Adipocyte (in vitro differentiated cells): ENCODE measurements at regions not wholly inside any gene's neighbourhood (a gene's known extent, or its start where the extent isn't known, plus 50 kb on each side); places are given as distances from the start of the nearest gene placed in this dataset.
A peak's percentile ranks its signal among the peaks of the same experiment; 100 is the strongest.

Experiments
- DNase-seq: peaks from one replicate; pipeline ENCODE4 v3.0.0-alpha.2; 2015; ENCODE audit warnings: low read depth
- H3K27me3 ChIP-seq: replicated peaks from 2 replicates; pipeline ENCODE4 v1.7.0; 2013; ENCODE audit warnings: mild to moderate bottlenecking, low read length, moderate library complexity; ENCODE audit not compliant: control insufficient read depth, insufficient read depth
- H3K36me3 ChIP-seq: 2 replicates; pipeline ENCODE4 v1.7.0; 2013; ENCODE audit warnings: low read length, mild to moderate bottlenecking, moderate library complexity; ENCODE audit not compliant: control insufficient read depth, insufficient read depth, severe bottlenecking
- H3K4me1 ChIP-seq: 2 replicates; pipeline ENCODE4 v1.7.0; 2013; ENCODE audit warnings: mild to moderate bottlenecking, low read length, moderate library complexity; ENCODE audit not compliant: control insufficient read depth, insufficient read depth
- H3K4me3 ChIP-seq: 2 replicates; pipeline ENCODE4 v1.7.0; 2013; ENCODE audit warnings: mild to moderate bottlenecking, low read length, moderate library complexity
- H3K9ac ChIP-seq: 2 replicates; pipeline ENCODE4 v1.7.0; 2013; ENCODE audit warnings: mild to moderate bottlenecking, low read length, moderate library complexity
- H3K9me3 ChIP-seq: 2 replicates; pipeline ENCODE4 v1.7.0; 2013; ENCODE audit warnings: mild to moderate bottlenecking, low read length, moderate library complexity; ENCODE audit not compliant: control insufficient read depth

GRCh38 chr5:67518227-67518626 is 321.6 kb upstream of the CD180 start:
- Histone ChIP-seq H3K4me1 (peaks cover 13% of the 10 kb centered on the region), H3K9me3 (no peaks in the 10 kb centered on the region), H3K4me3 (no peak overlapping the region), H3K9ac (no peak overlapping the region), H3K36me3 (no peaks in the 10 kb centered on the region), H3K27me3 (no peaks in the 10 kb centered on the region)
- no peak for DNase-seq

- no peaks in the 10 kb centered on the region for H3K27me3 ChIP-seq
- peak overlapping the region; percentile 1 for H3K4me3 ChIP-seq
- DNase-seq: peak; percentile 68
- peak overlapping the region; percentile 55 for H3K9ac ChIP-seq
- H3K36me3 ChIP-seq: no peaks in the 10 kb centered on the region
- peaks cover 13% of the 10 kb centered on the region for H3K4me1 ChIP-seq
- H3K9me3 ChIP-seq: no peaks in the 10 kb centered on the region
These were observed 320.5 kb upstream of the CD180 start for GRCh38 chr5:67516948-67517565.

GRCh38 chr5:67515762-67516161 is 319.2 kb upstream of the CD180 start:
- no peaks in the 10 kb centered on the region for H3K27me3 ChIP-seq
- DNase-seq: no peak
- peaks cover 13% of the 10 kb centered on the region for H3K4me1 ChIP-seq
- H3K9ac ChIP-seq: no peak overlapping the region
- no peaks in the 10 kb centered on the region for H3K9me3 ChIP-seq
- no peaks in the 10 kb centered on the region for H3K36me3 ChIP-seq
- no peak overlapping the region for H3K4me3 ChIP-seq

- H3K4me3 ChIP-seq: no peak overlapping the region
- no peak overlapping the region for H3K9ac ChIP-seq
- no peaks in the 10 kb centered on the region for H3K9me3 ChIP-seq
- no peak for DNase-seq
- H3K36me3 ChIP-seq: no peaks in the 10 kb centered on the region
- H3K4me1 ChIP-seq: peaks cover 13% of the 10 kb centered on the region
- H3K27me3 ChIP-seq: no peaks in the 10 kb centered on the region
These were observed 318.6 kb upstream of the CD180 start for GRCh38 chr5:67515020-67515689.

- no peak overlapping the region for H3K9ac ChIP-seq
- H3K27me3 ChIP-seq: no peaks in the 10 kb centered on the region
- no peaks in the 10 kb centered on the region for H3K36me3 ChIP-seq
- H3K4me3 ChIP-seq: no peak overlapping the region
- no peaks in the 10 kb centered on the region for H3K9me3 ChIP-seq
- DNase-seq: no peak
- H3K4me1 ChIP-seq: peaks cover 13% of the 10 kb centered on the region
These were observed 316.2 kb upstream of the CD180 start for GRCh38 chr5:67512758-67513157.

GRCh38 chr5:67511911-67512310 is 315.3 kb upstream of the CD180 start:
- no peak overlapping the region for H3K4me3 ChIP-seq
- no peak overlapping the region for H3K9ac ChIP-seq
- no peaks in the 10 kb centered on the region for H3K27me3 ChIP-seq
- no peaks in the 10 kb centered on the region for H3K36me3 ChIP-seq
- H3K9me3 ChIP-seq: no peaks in the 10 kb centered on the region
- DNase-seq: no peak
- H3K4me1 ChIP-seq: peaks cover 7% of the 10 kb centered on the region

- Histone ChIP-seq H3K4me1 (no peaks in the 10 kb centered on the region), H3K4me3 (no peak overlapping the region), H3K9ac (no peak overlapping the region), H3K9me3 (no peaks in the 10 kb centered on the region), H3K36me3 (no peaks in the 10 kb centered on the region), H3K27me3 (no peaks in the 10 kb centered on the region)
- no peak for DNase-seq
These were observed 313.6 kb upstream of the CD180 start for GRCh38 chr5:67510204-67510603.

- Histone ChIP-seq H3K27me3 (no peaks in the 10 kb centered on the region), H3K4me1 (no peaks in the 10 kb centered on the region), H3K9me3 (no peaks in the 10 kb centered on the region), H3K4me3 (no peak overlapping the region), H3K36me3 (no peaks in the 10 kb centered on the region), H3K9ac (no peak overlapping the region)
- no peak for DNase-seq
These were observed 313.0 kb upstream of the CD180 start for GRCh38 chr5:67509402-67510186.

- Histone ChIP-seq H3K27me3 (no peaks in the 10 kb centered on the region), H3K4me1 (no peaks in the 10 kb centered on the region), H3K9me3 (no peaks in the 10 kb centered on the region), H3K36me3 (no peaks in the 10 kb centered on the region), H3K4me3 (no peak overlapping the region), H3K9ac (no peak overlapping the region)
- no peak for DNase-seq
These were observed 309.6 kb upstream of the CD180 start for GRCh38 chr5:67506241-67506640.

GRCh38 chr5:67502951-67503350 is 306.4 kb upstream of the CD180 start:
- no peak overlapping the region for H3K9ac ChIP-seq
- H3K27me3 ChIP-seq: no peaks in the 10 kb centered on the region
- no peak overlapping the region for H3K4me3 ChIP-seq
- H3K4me1 ChIP-seq: no peaks in the 10 kb centered on the region
- H3K36me3 ChIP-seq: no peaks in the 10 kb centered on the region
- DNase-seq: no peak
- H3K9me3 ChIP-seq: peaks cover 14% of the 10 kb centered on the region

- H3K36me3 ChIP-seq: no peaks in the 10 kb centered on the region
- H3K4me1 ChIP-seq: peaks cover 29% of the 10 kb centered on the region
- no peak overlapping the region for H3K9ac ChIP-seq
- DNase-seq: no peak
- peaks cover 14% of the 10 kb centered on the region for H3K9me3 ChIP-seq
- H3K27me3 ChIP-seq: no peaks in the 10 kb centered on the region
- no peak overlapping the region for H3K4me3 ChIP-seq
These were observed 299.5 kb upstream of the CD180 start for GRCh38 chr5:67496051-67496450.
